ENCODE measurements at regions not wholly inside any gene's neighbourhood (a gene's known extent, or its start where the extent isn't known, plus 50 kb on each side); places are given as distances from the start of the nearest gene placed in this dataset.
"Not testable (repeated sequence)": the region's sequence is repeated elsewhere in the genome, so short reads cannot be mapped to it uniquely, and the experiment has no call there.

DNA sequence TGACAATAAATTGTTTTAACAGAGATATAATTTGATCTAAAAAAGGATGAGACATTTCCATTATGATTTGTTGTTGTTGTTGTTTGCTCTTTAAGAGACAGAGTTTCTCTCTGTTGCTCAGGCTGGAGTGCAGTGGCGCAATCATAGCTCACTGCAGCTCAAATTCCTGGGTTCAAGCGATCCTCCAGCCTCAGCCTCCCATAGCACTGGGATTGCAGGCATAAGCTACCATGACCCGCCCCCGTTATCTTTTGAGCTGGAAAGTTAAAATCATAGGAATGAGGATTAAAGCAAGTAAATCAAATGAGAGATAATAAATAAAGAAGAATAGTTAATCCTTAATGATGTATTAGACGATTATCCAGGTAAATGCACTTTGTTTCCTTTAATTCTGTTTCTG lies 224.4 kb upstream of the SMIM31 start:
- no peak for DNase-seq

DNA sequence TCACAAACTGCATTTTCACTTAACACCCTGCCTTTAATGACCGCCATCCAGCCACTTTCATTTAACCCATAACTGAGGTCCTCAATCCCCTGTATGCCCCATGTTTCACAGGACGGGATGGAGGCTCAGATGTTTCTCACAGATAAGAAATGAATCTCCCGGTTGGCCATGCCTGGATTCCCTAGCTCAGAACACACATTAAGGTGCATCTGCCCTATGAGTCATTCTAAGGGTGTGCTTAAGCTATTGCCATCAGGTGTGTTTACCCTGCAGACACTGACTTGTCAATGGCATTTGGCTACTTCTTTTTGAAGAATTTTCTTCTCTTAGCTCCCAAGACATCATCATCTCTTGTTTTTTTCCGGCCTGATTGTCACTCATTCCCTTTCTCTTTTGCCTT lies 222.6 kb upstream of the SMIM31 start:
- no peak for DNase-seq

DNA sequence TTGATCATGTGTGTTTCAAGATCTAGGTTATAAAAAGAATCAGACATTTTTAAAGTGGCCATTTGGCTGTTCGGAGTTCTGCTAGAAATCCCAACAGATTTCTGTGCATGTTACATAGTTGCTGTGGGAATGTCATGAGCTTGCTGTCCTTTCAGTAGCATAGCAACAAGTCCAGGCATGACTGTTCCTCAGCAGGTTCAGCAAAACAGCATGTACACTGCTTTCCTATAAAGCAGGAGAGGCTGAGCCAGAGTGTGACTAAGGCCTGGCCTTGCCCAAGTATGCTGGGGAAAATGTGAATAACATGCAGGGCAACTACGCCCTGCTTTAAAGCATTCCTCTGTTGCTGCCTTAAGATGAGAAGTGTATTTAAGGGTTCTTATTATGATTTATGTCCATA lies 217.1 kb upstream of the SMIM31 start:
- no peak for DNase-seq

DNA sequence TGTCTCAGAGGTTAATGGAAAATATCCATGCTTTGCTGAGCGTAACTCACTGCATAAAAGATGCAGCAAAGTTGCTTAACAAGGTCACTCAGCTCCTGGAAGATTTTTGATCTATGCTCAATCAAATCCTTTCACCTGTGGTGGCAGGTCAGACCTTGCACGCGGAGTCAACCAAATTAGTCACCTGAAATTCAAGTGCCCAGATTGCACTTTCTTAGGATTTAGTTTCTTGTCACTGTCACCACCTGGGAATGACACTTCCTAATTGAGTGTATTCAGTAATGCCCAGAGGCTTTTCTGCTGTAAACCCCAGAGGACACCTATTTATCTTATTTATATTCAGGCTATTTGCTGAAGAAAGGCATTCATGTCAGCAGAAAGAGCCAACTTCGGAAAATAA lies 215.8 kb upstream of the SMIM31 start:
- no peak for DNase-seq

- no peak for DNase-seq
These were observed 212.9 kb upstream of the SMIM31 start for GRCh38 chr4:164540987-164541386.

DNA sequence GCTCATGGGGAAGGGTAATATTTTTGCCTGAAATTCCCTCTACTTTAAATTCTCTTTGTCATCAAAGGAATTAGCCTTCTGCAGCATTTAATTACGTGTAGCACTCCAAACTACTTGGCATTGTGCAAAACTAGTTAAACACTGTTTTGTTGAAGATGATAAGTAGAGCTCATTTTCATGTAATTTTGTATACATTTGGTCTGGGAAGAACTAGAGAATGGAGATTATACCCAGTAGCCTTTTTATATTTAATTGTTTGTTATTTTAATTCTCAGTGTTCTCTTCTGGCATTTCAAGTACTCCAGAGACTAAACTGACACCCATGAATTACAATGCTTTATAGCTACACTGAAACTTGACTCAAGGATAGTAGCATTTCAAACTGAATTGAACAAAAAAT lies 211.5 kb upstream of the SMIM31 start:
- DNase-seq: no peak

DNA sequence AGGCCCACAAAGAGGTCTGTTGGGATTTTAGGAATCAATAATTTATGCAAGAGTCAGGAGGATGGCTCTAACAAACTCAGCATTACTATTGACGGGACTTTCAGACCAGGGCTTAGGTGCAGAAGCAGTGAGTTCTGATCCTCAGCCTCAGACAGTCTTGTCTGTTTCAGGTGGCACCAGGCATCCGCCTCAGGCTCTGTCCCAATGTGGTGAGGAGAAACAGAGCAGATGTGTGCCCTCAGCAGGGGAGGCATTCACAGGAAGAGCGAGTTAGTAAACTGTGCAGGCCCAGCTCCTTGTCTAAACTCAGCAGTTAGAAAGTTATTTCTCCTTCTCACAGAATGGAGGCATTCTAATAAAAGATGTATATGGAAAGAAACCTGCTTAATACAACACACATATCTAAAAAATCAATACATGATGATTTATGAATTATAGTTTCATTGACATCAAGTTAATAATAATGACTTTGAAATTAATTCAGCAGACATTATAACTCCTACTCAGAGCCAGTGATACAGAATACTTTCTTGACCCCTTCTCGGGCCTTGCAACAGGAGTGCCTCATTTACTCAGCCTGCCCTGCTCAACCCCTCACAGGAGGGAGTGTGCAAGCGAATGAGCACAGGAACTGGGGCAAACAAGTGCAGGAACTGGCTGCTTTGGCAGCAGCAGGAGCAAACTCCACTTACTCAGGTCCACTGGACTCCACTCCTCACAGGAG lies 202.8 kb upstream of the SMIM31 start:
- no peak for DNase-seq

- DNase-seq: no peak
These were observed 202.3 kb upstream of the SMIM31 start for GRCh38 chr4:164551713-164552040.

GRCh38 chr4:164571593-164572390 lies 182.1 kb upstream of the SMIM31 start:
- DNase-seq: no peak

- no peak for DNase-seq
These were observed 181.1 kb upstream of the SMIM31 start for GRCh38 chr4:164572877-164573279.

- no peak for DNase-seq
These were observed 178.1 kb upstream of the SMIM31 start for GRCh38 chr4:164575861-164576260.

- DNase-seq: no peak
These were observed 174.5 kb upstream of the SMIM31 start for GRCh38 chr4:164579270-164579942.

DNA sequence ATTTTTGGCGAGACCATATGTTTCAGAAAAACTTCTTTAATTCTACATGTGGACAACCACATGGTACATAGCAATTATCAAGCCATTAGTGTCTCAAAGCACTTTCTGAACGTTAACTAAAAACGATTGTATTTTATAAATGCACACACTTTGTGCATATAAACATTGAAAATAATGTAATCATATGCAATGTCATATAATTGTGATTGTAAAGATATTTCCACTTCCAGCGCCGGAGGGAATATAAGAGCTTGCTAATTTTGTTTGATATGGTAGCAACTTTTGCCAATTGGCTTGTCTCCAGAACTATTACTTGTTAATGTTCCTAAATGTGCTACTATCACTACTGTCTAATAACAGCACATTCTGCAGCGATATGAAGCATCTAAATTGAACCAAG lies 162.3 kb upstream of the SMIM31 start:
- DNase-seq: no peak

DNA sequence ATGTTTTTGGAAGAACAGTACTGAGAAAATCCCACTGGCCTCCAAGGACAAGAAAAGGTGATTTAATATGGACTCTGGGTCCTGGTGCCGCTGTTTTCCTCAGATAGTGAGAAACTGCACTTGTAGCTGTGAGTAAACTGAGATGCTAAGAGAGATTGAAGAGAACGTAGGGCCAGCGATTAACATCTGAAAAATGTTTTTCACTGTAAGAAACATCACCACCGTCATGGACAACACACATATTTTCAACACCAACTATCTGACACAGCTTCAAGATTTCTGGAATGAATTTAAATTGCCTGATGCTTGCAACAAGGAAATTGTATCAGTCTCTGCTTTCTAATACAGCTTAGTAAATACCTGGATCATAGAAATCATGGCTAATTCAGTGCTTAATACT lies 158.2 kb upstream of the SMIM31 start:
- no peak for DNase-seq

DNA sequence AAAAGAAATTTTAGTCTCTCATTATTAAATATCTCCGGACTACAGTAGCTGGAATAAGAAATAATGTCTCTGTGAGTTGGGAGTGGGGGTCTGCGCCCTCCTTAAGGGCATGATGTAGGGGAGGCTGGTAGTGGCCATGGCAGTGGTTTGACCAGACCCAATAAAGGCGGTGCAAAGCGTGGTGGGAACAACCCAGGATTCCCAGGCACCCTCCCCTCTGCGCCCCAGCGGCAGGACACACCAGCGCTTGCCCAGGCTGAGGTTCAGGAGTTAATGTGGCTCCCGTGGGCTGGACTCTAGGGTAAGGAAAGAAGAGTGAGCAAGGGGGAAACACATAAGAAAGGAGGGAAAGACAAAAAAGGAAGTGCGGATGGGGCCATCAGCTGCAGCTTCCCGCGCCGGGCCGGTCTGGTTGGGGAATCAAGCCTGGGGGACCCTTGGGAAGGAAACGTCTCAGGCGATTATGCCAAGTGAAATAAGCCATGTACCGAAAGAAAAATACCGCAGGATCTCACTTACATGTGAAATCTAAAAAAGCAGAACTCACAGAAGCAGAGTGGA lies 157.5 kb upstream of the SMIM31 start:
- DNase-seq: no peak

- DNase-seq: no peak
These were observed 157.0 kb upstream of the SMIM31 start for GRCh38 chr4:164596927-164597326.

DNA sequence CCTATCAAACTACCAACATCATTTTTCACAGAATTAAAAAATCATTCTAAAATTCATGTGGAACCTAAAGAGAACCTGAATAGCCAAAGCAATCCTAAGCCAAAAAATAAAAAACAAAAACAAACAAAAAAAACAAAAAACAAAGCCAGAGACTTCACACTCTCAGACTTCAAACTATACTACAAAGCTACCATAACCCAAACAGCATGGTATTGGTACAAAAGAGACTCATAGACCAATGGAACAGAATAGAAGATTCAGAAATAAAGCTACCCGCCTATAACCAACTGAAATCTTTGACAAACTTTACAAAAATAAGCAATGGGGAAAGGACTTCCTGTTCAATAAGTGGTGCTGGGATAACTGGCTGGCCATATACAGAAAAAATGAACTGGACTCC lies 152.3 kb upstream of the SMIM31 start:
- DNase-seq: no peak

DNA sequence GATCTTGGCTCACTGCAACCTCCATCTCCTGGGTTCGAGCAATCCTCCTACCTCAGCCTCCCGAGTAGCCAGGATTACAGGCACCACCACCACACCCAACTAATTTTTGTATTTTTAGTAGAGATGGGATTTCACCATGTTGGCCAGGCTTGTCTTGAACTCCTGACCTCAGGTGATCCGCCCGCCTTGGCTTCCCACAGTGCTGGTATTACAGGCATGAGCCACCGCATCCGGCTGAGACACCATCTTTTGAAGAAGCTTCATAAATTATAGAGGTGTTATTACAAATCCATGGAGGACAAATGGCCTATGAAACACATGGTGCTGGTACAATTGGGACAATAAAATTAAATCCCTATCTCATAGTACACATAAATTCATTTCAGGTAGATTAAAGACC lies 148.1 kb upstream of the SMIM31 start:
- not testable (repeated sequence) for DNase-seq

DNA sequence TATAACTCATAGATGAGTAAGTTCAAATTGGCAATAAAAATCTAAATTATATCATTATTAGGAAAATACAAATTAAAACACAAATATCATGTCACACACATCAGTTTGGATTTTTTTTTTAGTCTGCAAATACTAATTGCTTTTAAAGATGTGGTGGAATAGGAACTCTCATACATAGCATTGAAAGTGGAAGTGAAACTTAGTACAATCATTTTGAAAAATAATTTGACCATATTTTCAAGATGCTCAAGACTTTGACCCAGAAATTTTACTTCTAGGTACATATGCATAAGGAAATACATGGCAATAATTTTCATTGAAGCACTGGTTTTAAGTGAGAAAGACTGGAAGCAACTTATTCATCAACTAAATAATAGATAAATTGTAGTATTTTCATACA lies 147.5 kb upstream of the SMIM31 start:
- DNase-seq: no peak

- no peak for DNase-seq
These were observed 140.7 kb upstream of the SMIM31 start for GRCh38 chr4:164613256-164613655.

DNA sequence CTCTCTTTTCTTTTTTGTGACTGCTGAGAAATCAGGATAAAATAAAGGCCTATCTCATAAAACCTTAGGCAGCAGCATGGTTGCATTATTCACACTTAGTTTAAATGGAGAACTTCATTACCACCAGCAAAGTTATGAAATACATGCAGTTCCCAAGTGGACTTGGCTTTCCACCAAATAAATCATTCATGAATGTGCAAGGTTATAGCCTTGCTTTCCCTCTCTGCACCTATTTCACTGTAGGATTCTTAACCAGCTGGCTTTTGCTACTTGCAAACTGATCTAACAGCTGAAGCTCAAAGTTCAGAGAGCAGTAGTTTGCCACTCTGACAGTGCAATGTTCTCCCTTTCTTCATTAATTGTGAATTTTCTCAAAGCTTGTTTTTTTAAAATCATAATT lies 140.1 kb upstream of the SMIM31 start:
- no peak for DNase-seq

DNA sequence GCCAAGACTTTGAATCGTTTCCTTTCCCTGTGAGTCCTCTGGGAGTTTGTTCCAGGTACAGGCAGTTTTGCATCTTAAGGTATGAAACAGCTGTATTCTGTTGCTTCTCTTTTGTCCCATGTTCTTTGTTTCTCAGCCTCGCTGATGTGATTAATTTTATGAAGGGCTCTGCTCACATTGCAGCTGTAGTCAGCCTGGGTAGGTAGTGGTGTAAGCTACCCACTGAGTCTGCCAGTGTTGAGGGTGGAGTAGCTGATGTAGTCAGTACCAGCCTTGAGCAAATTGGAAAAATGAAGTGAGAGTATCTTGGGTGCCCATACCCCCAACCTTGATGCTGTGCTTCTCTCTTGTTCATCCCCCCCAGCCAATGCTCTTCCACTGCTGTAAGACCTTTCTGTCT lies 139.6 kb upstream of the SMIM31 start:
- no peak for DNase-seq

GRCh38 chr4:164614999-164615398 lies 138.9 kb upstream of the SMIM31 start:
- DNase-seq: no peak

DNA sequence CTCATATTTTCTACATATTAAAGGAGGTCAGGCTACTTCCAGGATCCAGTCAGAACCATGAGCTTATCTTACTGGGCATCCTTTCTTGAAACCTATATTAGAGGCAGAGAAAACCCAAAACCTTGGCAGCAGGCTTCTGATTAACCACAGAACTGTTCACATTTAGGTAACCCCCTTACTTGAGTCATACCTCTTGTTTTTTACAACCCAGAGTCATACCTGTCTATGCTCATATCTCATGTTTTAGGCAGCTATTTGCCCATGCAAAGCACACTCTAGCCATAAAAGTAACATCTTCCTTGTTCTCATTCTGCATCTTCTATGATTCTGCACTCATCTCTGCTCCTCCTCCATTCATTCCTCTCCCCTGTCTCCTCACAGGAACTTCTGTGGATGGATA lies 138.0 kb upstream of the SMIM31 start:
- no peak for DNase-seq

All from effector CD4-positive, alpha-beta T cell (primary cell).